ENCODE measurements at regions not wholly inside any gene's neighbourhood (a gene's known extent, or its start where the extent isn't known, plus 50 kb on each side); places are given as distances from the start of the nearest gene placed in this dataset.
A peak's percentile ranks its signal among the peaks of the same experiment; 100 is the strongest.

GRCh38 chr7:123283373-123283772 is 83.6 kb upstream of the SLC13A1 start:
- WGBS (ENCODE audit: low lambda C conversion rate), result 3% methylated on average over 1 of the region's 1 CpG
- no peaks in the 10 kb centered on the region for H3K9me3 ChIP-seq
- peaks cover 0 to 8% of the 10 kb centered on the region in 2 experiments; a peak in 2 of 4 replicates for H3K4me1 ChIP-seq (ENCODE audit: control insufficient read depth in 1 of 2, insufficient read depth in 2 of 2, low read depth in 1 of 2, low read length in 1 of 2)
- H3K27ac ChIP-seq (ENCODE audit: low read depth in 2 of 2, low read length in 1 of 2), result peak overlapping the region in 1 of 2 experiments; percentile 23; a peak in 1 of 4 replicates
- H3K36me3 ChIP-seq (replicated peaks in 1 of 2; ENCODE audit: control insufficient read depth in 1 of 2, insufficient read depth in 2 of 2, low read length in 1 of 2), result no peaks in the 10 kb centered on the region
- no peak overlapping the region for H3K4me2 ChIP-seq
- no peak for DNase-seq
- no peaks in the 10 kb centered on the region for H4K20me1 ChIP-seq (ENCODE audit: insufficient read depth)
- POLR2A ChIA-PET, result no interaction called here
- 0 out of 2 replicates have a peak, but pooled peaks have one; percentile 16 for TF ChIP-seq MXI1 (IDR thresholded peaks at IDR 0.05; ENCODE audit: low read depth, low read length)
- TF ChIP-seq ZBTB33 (IDR thresholded peaks at IDR 0.05; ENCODE audit: borderline replicate concordance, low read depth), result no peak
- TF ChIP-seq EP300 (IDR thresholded peaks at IDR 0.05; ENCODE audit: borderline replicate concordance in 1 of 2, low read depth in 1 of 2, low read length in 1 of 2), result peak in 1 of 2 experiments; percentile 63; a peak in 1 of 4 replicates
- H2AFZ ChIP-seq (ENCODE audit: low read depth), result no peak overlapping the region
- H3K27me3 ChIP-seq (ENCODE audit: insufficient read depth), result no peaks in the 10 kb centered on the region
- no peak overlapping the region for H3K9ac ChIP-seq
- H3K9me2 ChIP-seq, result no peaks in the 10 kb centered on the region
- no peaks in the 10 kb centered on the region for H3F3A ChIP-seq (replicated peaks; ENCODE audit: insufficient read depth)
- no peak overlapping the region for H3K4me3 ChIP-seq (ENCODE audit: low read depth in 2 of 2, low read length in 1 of 2)
- no peaks in the 10 kb centered on the region for H3K79me2 ChIP-seq (ENCODE audit: insufficient read depth)
- CTCF ChIA-PET, result interaction anchor here (0.6 to 1.6 kb wide), 4 partner anchors 14 to 68 kb away, joined by 3 to 4 read pairs (median 3); no protein-coding TSS in a partner anchor

- no peaks in the 10 kb centered on the region for H3K36me3 ChIP-seq (replicated peaks in 1 of 2; ENCODE audit: control insufficient read depth in 1 of 2, insufficient read depth in 2 of 2, low read length in 1 of 2)
- POLR2A ChIA-PET, result no interaction called here
- no peak for TF ChIP-seq YY1 (IDR thresholded peaks at IDR 0.05; ENCODE audit: low read depth)
- no peak for TF ChIP-seq JUND (IDR thresholded peaks at IDR 0.05)
- no peak for TF ChIP-seq TCF12 (IDR thresholded peaks at IDR 0.05)
- no peak for TF ChIP-seq FOSL2 (IDR thresholded peaks at IDR 0.05; ENCODE audit: borderline replicate concordance, low read depth)
- TF ChIP-seq RCOR1 (IDR thresholded peaks at IDR 0.05; ENCODE audit: low read length), result no peak
- TF ChIP-seq POLR2AphosphoS5 (IDR thresholded peaks at IDR 0.05; ENCODE audit: low read depth, low read length), result no peak
- TF ChIP-seq RFX5 (IDR thresholded peaks at IDR 0.05; ENCODE audit: low read length), result no peak
- no peak for TF ChIP-seq SIN3A (IDR thresholded peaks at IDR 0.05; ENCODE audit: borderline replicate concordance, low read depth, low read length)
Measured at GRCh38 chr7:123282181-123282580, 82.4 kb upstream of the SLC13A1 start.

GRCh38 chr7:123279949-123280348 is 80.2 kb upstream of the SLC13A1 start:
- Histone ChIP-seq H3K9me2 (no peaks in the 10 kb centered on the region), H3K9me3 (no peaks in the 10 kb centered on the region), H3K79me2 (ENCODE audit: insufficient read depth) (no peaks in the 10 kb centered on the region), H3K27ac (ENCODE audit: low read depth in 2 of 2, low read length in 1 of 2) (no peak overlapping the region), H4K20me1 (ENCODE audit: insufficient read depth) (no peaks in the 10 kb centered on the region), H2AFZ (ENCODE audit: low read depth) (no peak overlapping the region), H3K4me1 (ENCODE audit: control insufficient read depth in 1 of 2, insufficient read depth in 2 of 2, low read depth in 1 of 2, low read length in 1 of 2) (peaks cover 0 to 8% of the 10 kb centered on the region in 2 experiments; a peak in 2 of 4 replicates), H3K4me2 (no peak overlapping the region), H3F3A (replicated peaks; ENCODE audit: insufficient read depth) (no peaks in the 10 kb centered on the region), H3K36me3 (replicated peaks in 1 of 2; ENCODE audit: control insufficient read depth in 1 of 2, insufficient read depth in 2 of 2, low read length in 1 of 2) (no peaks in the 10 kb centered on the region), H3K4me3 (ENCODE audit: low read depth in 2 of 2, low read length in 1 of 2) (no peak overlapping the region), H3K27me3 (ENCODE audit: insufficient read depth) (no peaks in the 10 kb centered on the region), H3K9ac (no peak overlapping the region)
- ChIA-PET CTCF (interaction anchor here (1.2 to 1.6 kb wide), 3 partner anchors 9 to 87 kb away, joined by 3 to 4 read pairs (median 3); no protein-coding TSS in a partner anchor), POLR2A (no interaction called here)
- DNase-seq, result no peak
- TF ChIP-seq MAX (IDR thresholded peaks at IDR 0.05; ENCODE audit: low read depth), result no peak
- TF ChIP-seq GATA2 (CRISPR knock-in tag; IDR thresholded peaks at IDR 0.05), result no peak
- no peak for TF ChIP-seq CTCF (IDR thresholded peaks at IDR 0.05)
- TF ChIP-seq FOXM1 (IDR thresholded peaks at IDR 0.05; ENCODE audit: low read depth), result no peak

More at GRCh38 chr7:123282181-123282580, 82.4 kb upstream of the SLC13A1 start:
- Histone ChIP-seq H3F3A (replicated peaks; ENCODE audit: insufficient read depth) (no peaks in the 10 kb centered on the region), H3K4me1 (ENCODE audit: control insufficient read depth in 1 of 2, insufficient read depth in 2 of 2, low read depth in 1 of 2, low read length in 1 of 2) (peaks cover 0 to 8% of the 10 kb centered on the region in 2 experiments; a peak in 2 of 4 replicates), H3K9me3 (no peaks in the 10 kb centered on the region), H2AFZ (ENCODE audit: low read depth) (no peak overlapping the region), H3K79me2 (ENCODE audit: insufficient read depth) (no peaks in the 10 kb centered on the region), H3K9ac (no peak overlapping the region), H3K27me3 (ENCODE audit: insufficient read depth) (no peaks in the 10 kb centered on the region), H3K27ac (ENCODE audit: low read depth in 2 of 2, low read length in 1 of 2) (no peak overlapping the region), H3K4me3 (ENCODE audit: low read depth in 2 of 2, low read length in 1 of 2) (no peak overlapping the region), H3K9me2 (no peaks in the 10 kb centered on the region), H3K4me2 (no peak overlapping the region), H4K20me1 (ENCODE audit: insufficient read depth) (no peaks in the 10 kb centered on the region)
- CTCF ChIA-PET, result interaction anchor here (0.9 to 1.3 kb wide), 3 partner anchors 20 to 72 kb away, joined by 3 read pairs; no protein-coding TSS in a partner anchor
- DNase-seq, result no peak

Data from SK-N-SH (cell line).